GM19438 (cell line): ENCODE measurements at regions not wholly inside any gene's neighbourhood (a gene's known extent, or its start where the extent isn't known, plus 50 kb on each side); places are given as distances from the start of the nearest gene placed in this dataset.
"Not testable (repeated sequence)": the region's sequence is repeated elsewhere in the genome, so short reads cannot be mapped to it uniquely, and the experiment has no call there.

Experiments used
- ATAC-seq: cut with Tn5 transposase; IDR thresholded peaks from one replicate; pipeline ENCODE4 v1.9.1; 2021; ENCODE audit warnings: low read depth; ENCODE audit not compliant: unreplicated experiment

GRCh38 chr7:65453341-65454030 lies 79.8 kb downstream of the ZNF92 start:
- no peak for ATAC-seq

DNA sequence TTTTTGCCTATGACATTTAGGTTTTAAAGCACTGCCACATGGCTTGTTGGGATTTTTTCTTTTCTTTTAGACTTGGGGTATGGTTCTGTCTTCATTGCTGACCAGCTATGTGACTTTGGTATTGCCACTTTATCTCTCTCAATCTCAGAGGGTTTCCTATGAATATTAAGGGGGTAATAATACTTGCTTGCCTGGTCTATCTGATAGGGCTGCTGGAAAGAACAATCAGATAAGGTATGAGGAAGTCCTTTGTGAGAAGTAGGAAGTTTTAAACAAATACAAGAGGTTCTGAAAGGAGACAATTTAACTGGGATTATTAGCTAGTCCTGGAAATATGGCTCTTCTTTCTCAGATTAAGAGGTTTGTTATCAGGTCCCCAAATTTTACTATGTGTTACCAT lies 80.8 kb downstream of the ZNF92 start:
- ATAC-seq, result no peak

GRCh38 chr7:65455050-65455449 lies 81.4 kb downstream of the ZNF92 start:
- not testable (repeated sequence) for ATAC-seq

GRCh38 chr7:65457705-65458104 lies 84.0 kb downstream of the ZNF92 start:
- no peak for ATAC-seq

GRCh38 chr7:65459438-65459837 lies 85.8 kb downstream of the ZNF92 start:
- no peak for ATAC-seq

GRCh38 chr7:65462148-65462716 lies 88.6 kb downstream of the ZNF92 start:
- ATAC-seq, result no peak

DNA sequence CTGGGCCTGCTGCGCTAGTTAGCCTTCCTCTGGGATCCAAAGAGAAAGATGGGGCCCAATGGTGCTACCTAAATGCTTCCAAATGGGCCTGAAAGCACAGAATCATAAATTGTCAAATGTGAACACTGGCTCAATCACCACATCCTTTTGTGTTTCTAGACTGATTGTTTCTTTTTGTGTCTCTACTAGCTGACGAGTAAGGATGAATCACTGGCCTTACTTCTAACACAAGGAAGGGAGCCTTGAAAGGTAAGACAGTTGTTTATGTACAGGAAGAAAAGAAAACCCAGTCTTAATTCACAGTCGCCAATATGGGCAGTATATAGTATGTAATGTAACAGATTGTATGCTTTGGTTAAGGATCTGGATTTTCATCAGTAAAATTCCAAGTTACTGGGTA lies 89.5 kb downstream of the ZNF92 start:
- no peak for ATAC-seq

DNA sequence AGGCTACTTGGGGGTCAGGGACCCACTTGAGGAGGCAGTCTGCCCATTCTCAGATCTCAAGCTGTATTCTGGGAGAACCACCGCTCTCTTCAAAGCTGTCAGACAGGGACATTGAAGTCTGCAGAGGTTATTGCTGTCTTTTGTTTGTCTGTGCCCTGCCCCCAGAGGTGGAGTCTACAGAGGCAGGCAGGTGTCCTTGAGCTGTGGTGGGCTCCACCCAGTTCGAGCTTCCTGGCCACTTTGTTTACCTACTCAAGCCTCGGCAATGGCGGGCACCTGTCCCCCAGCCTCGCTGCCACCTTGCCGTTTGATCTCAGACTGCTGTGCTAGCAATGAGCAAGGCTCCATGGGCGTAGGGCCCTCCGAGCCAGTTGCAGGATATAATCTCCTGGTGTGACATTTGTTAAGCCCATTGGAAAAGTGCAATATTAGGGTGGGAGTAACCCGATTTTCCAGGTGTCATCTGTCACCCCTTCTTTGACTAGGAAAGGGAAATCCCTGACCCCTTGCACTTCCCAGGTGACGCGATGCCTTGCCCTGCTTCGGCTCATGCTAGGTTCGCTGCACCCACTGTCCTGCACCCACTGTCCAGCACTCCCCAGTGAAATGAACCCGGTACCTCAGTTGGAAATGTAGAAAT lies 96.4 kb downstream of the ZNF92 start:
- not testable (repeated sequence) for ATAC-seq

GRCh38 chr7:65471587-65471986 lies 97.9 kb downstream of the ZNF92 start:
- no peak for ATAC-seq

- no peak for ATAC-seq
Observed at GRCh38 chr7:65475040-65475726, 101.5 kb downstream of the ZNF92 start.

DNA sequence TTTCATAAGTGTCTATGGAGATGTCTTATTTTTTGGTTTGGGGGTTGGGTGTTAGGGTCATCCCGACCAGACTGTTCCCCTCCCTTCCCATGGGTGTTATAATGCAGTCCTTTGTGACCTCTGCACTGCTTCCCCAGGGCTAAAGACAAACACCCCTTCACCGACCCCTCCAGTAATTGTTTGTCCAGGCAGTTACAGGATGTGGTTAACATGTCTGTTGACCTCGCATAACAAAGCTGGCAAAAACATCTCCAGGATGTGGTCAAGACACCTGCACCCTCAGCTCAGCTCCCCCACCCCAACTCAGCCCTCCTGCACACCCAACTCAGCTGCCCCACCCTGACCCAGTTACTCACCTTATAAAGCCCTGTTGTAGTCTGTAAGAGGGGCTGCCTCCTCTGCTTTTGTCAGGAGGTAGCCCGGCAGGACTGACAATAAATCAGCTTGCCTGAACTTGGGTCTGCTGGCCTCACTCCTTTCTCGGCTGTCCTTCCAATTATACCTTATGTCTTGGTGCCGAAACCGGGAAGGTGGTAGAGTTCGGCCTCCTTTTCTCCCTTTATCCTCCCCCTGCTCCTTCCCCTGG lies 102.2 kb downstream of the ZNF92 start:
- peak; percentile 96 for ATAC-seq

GRCh38 chr7:65477326-65477725 lies 103.7 kb downstream of the ZNF92 start:
- no peak for ATAC-seq

- ATAC-seq, result no peak
Observed at GRCh38 chr7:65489260-65489767, 115.7 kb downstream of the ZNF92 start.

- not testable (repeated sequence) for ATAC-seq
Observed at GRCh38 chr7:65496697-65497096, 123.0 kb downstream of the ZNF92 start.

DNA sequence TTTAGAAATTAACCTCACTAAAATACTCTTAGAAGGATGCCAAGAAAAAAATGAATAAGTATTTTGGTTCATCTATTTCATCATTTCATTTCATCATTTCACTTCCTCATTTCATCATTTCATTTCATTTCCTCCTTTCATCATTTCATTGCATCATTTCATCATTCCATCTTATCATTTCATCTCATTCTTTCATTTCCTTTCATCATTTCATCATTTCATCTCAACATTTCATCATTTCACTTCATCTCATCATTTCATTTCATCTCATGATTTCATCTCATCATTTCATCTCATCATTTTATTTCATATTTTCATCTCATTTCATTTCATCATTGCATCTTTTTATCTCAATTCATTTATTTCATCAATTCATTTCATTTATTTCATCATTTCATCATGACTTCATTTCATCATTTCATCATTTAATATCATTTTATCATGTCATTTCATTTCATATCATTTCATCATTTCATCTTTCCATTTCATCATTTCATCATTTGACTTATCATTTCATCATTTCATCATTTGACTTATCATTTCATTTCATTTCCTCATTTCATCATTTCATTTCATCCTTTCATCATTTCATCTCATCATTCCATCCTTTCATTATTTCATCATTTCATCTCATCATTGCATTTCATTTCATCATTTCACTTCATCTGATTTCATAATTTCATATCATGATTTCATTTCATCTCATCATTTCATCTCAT lies 129.9 kb downstream of the ZNF92 start:
- no peak for ATAC-seq

- not testable (repeated sequence) for ATAC-seq
Observed at GRCh38 chr7:65504504-65505319, 131.1 kb downstream of the ZNF92 start.

DNA sequence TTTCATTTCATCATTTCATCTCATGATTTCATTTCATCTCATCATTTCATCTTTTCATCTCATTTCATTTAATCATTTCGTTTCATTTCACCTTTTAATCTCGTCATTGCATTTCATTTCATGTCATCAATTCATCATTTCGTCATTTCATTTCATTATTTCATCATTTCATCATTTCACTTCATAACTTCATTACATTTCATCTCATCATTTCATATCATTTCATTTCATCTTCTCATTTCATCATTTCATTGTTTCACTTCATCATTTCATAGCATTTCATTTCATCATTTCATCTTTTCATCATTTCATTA lies 131.6 kb downstream of the ZNF92 start:
- not testable (repeated sequence) for ATAC-seq

- not testable (repeated sequence) for ATAC-seq
Observed at GRCh38 chr7:65508581-65509367, 135.1 kb downstream of the ZNF92 start.
